ENCODE measurements at regions not wholly inside any gene's neighbourhood (a gene's known extent, or its start where the extent isn't known, plus 50 kb on each side); places are given as distances from the start of the nearest gene placed in this dataset.

DNA sequence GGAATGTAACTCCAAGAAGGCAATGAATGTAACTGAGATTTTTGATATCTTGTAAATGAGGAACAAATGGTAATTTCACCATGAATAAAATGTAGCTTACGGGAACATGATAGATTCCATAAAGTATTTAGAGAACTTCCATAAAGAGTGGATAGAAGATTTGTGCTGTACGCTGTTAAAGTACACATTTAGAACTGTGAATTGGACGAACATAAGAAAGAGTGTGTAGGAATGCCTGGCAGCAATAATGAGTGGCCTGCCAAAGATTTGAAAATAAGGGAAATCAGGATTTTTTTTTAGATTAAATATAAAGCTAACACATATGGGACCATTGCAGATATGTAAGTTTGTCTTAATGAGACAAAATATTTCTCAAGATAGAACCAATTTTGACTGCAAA lies 1153.3 kb upstream of the EYS start:
- no peak overlapping the region for H3K4me3 ChIP-seq (ENCODE audit: low read length)
- H3K9ac ChIP-seq (ENCODE audit: low read length): no peak overlapping the region
- H3K27me3 ChIP-seq (replicated peaks; ENCODE audit: control insufficient read depth, insufficient read depth, low read length): no peaks in the 10 kb centered on the region
- no peaks in the 10 kb centered on the region for H3K4me1 ChIP-seq (ENCODE audit: control insufficient read depth, insufficient read depth, low read length)
- H3K36me3 ChIP-seq (ENCODE audit: control insufficient read depth, insufficient read depth, low read length, severe bottlenecking): no peaks in the 10 kb centered on the region
- DNase-seq (ENCODE audit: low read depth): no peak
- H3K9me3 ChIP-seq (ENCODE audit: control insufficient read depth, low read length): peaks cover 7% of the 10 kb centered on the region

- H3K9ac ChIP-seq (ENCODE audit: low read length): no peak overlapping the region
- H3K4me1 ChIP-seq (ENCODE audit: control insufficient read depth, insufficient read depth, low read length): no peaks in the 10 kb centered on the region
- DNase-seq (ENCODE audit: low read depth): no peak
- no peaks in the 10 kb centered on the region for H3K9me3 ChIP-seq (ENCODE audit: control insufficient read depth, low read length)
- H3K36me3 ChIP-seq (ENCODE audit: control insufficient read depth, insufficient read depth, low read length, severe bottlenecking): no peaks in the 10 kb centered on the region
- no peak overlapping the region for H3K4me3 ChIP-seq (ENCODE audit: low read length)
- no peaks in the 10 kb centered on the region for H3K27me3 ChIP-seq (replicated peaks; ENCODE audit: control insufficient read depth, insufficient read depth, low read length)
Observed at GRCh38 chr6:66858196-66858595, 1151.2 kb upstream of the EYS start.

DNA sequence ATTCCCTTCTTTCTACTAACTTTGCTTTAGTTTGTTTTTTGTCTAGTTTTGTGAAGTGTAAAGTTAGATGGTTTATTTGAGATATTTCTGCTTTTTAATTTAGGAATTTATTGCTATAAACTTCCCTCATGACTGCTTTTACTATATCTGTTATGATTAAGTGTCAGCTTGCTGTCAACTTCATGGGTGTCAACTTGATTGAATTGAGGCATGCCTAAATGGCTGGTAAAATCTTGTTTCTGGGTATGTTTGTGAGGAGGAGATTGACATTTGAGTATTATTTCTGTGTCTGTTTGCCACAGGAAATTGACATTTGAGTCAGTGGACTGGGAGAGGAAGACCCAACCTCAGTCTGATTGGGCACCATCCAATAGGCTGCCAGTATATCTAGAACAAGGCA lies 1147.0 kb upstream of the EYS start:
- Histone ChIP-seq H3K36me3 (ENCODE audit: control insufficient read depth, insufficient read depth, low read length, severe bottlenecking) (no peaks in the 10 kb centered on the region), H3K9ac (ENCODE audit: low read length) (no peak overlapping the region), H3K4me3 (ENCODE audit: low read length) (no peak overlapping the region), H3K4me1 (ENCODE audit: control insufficient read depth, insufficient read depth, low read length) (no peaks in the 10 kb centered on the region), H3K27me3 (replicated peaks; ENCODE audit: control insufficient read depth, insufficient read depth, low read length) (no peaks in the 10 kb centered on the region), H3K9me3 (ENCODE audit: control insufficient read depth, low read length) (no peaks in the 10 kb centered on the region)
- no peak for DNase-seq (ENCODE audit: low read depth)

DNA sequence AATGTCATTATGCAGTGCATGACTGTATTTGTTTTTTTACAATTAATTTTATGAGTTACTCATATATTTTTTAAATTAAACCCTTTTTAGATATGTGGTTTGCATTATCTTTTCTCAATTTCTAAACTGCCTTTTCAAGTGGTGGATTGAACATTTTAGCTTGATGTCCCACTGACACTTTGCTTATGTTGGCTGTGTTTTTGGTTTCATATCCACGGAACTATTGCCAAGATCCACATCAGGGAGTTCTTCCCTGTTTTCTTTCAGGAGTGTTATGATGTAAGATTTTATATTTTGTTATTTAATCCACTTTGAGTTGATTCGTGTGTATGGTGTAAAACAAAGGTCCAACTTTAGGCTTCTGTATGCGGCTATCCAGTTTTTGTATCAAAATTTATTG lies 1144.9 kb upstream of the EYS start:
- DNase-seq (ENCODE audit: low read depth): no peak
- Histone ChIP-seq H3K4me1 (ENCODE audit: control insufficient read depth, insufficient read depth, low read length) (no peaks in the 10 kb centered on the region), H3K9me3 (ENCODE audit: control insufficient read depth, low read length) (no peaks in the 10 kb centered on the region), H3K4me3 (ENCODE audit: low read length) (no peak overlapping the region), H3K36me3 (ENCODE audit: control insufficient read depth, insufficient read depth, low read length, severe bottlenecking) (no peaks in the 10 kb centered on the region), H3K9ac (ENCODE audit: low read length) (no peak overlapping the region), H3K27me3 (replicated peaks; ENCODE audit: control insufficient read depth, insufficient read depth, low read length) (no peaks in the 10 kb centered on the region)

GRCh38 chr6:66849843-66850242 lies 1142.8 kb upstream of the EYS start:
- no peak for DNase-seq (ENCODE audit: low read depth)
- Histone ChIP-seq H3K9me3 (ENCODE audit: control insufficient read depth, low read length) (no peaks in the 10 kb centered on the region), H3K4me1 (ENCODE audit: control insufficient read depth, insufficient read depth, low read length) (no peaks in the 10 kb centered on the region), H3K9ac (ENCODE audit: low read length) (no peak overlapping the region), H3K4me3 (ENCODE audit: low read length) (no peak overlapping the region), H3K27me3 (replicated peaks; ENCODE audit: control insufficient read depth, insufficient read depth, low read length) (no peaks in the 10 kb centered on the region), H3K36me3 (ENCODE audit: control insufficient read depth, insufficient read depth, low read length, severe bottlenecking) (no peaks in the 10 kb centered on the region)

- H3K4me1 ChIP-seq (ENCODE audit: control insufficient read depth, insufficient read depth, low read length): no peaks in the 10 kb centered on the region
- no peak overlapping the region for H3K4me3 ChIP-seq (ENCODE audit: low read length)
- H3K36me3 ChIP-seq (ENCODE audit: control insufficient read depth, insufficient read depth, low read length, severe bottlenecking): no peaks in the 10 kb centered on the region
- no peaks in the 10 kb centered on the region for H3K9me3 ChIP-seq (ENCODE audit: control insufficient read depth, low read length)
- no peaks in the 10 kb centered on the region for H3K27me3 ChIP-seq (replicated peaks; ENCODE audit: control insufficient read depth, insufficient read depth, low read length)
- DNase-seq (ENCODE audit: low read depth): no peak
- no peak overlapping the region for H3K9ac ChIP-seq (ENCODE audit: low read length)
Observed at GRCh38 chr6:66848244-66848953, 1141.4 kb upstream of the EYS start.

- Histone ChIP-seq H3K4me1 (ENCODE audit: control insufficient read depth, insufficient read depth, low read length) (no peaks in the 10 kb centered on the region), H3K27me3 (replicated peaks; ENCODE audit: control insufficient read depth, insufficient read depth, low read length) (no peaks in the 10 kb centered on the region), H3K36me3 (ENCODE audit: control insufficient read depth, insufficient read depth, low read length, severe bottlenecking) (no peaks in the 10 kb centered on the region), H3K9me3 (ENCODE audit: control insufficient read depth, low read length) (no peaks in the 10 kb centered on the region), H3K9ac (ENCODE audit: low read length) (no peak overlapping the region), H3K4me3 (ENCODE audit: low read length) (no peak overlapping the region)
- DNase-seq (ENCODE audit: low read depth): no peak
Observed at GRCh38 chr6:66838764-66839163, 1131.7 kb upstream of the EYS start.

DNA sequence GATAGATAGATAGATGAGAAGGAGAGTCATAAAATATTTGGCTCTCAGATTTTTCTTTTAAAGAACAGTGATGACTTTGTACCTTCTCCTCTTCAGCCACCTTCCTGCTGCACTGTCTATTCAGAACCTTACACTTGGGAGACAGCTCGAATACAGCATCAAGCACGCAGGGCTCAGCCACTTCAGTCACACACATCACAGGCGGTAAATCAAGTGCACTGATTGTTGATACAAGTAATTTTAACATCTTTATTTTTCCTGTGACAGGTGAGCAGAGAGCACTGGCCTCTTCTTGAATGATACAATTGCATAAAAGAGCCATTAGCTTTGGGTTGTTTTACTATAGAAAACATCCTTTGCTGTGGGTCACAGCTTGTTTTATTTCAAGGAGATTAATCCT lies 1118.5 kb upstream of the EYS start:
- no peaks in the 10 kb centered on the region for H3K36me3 ChIP-seq (ENCODE audit: control insufficient read depth, insufficient read depth, low read length, severe bottlenecking)
- no peak for DNase-seq (ENCODE audit: low read depth)
- H3K9me3 ChIP-seq (ENCODE audit: control insufficient read depth, low read length): no peaks in the 10 kb centered on the region
- no peak overlapping the region for H3K9ac ChIP-seq (ENCODE audit: low read length)
- H3K4me3 ChIP-seq (ENCODE audit: low read length): no peak overlapping the region
- H3K4me1 ChIP-seq (ENCODE audit: control insufficient read depth, insufficient read depth, low read length): no peaks in the 10 kb centered on the region
- H3K27me3 ChIP-seq (replicated peaks; ENCODE audit: control insufficient read depth, insufficient read depth, low read length): no peaks in the 10 kb centered on the region

DNA sequence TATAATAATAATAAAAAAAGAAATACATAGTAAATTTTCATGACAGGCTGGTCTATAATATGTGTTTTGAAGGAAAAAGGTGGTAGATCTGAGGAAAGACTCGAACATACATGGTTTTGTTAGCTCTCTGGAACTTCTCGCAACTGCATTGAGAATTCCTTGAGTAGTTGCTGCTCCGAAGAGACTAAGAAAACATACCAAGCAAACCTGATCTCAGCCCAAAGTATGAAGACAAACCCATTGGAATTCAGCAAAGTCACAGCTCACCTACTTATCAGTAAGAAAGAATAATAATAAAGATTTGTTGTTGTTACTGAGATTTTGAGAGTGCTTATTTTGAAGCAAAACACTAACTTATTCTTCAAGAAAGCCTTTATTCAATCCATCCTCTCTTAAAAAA lies 1107.1 kb upstream of the EYS start:
- no peaks in the 10 kb centered on the region for H3K4me1 ChIP-seq (ENCODE audit: control insufficient read depth, insufficient read depth, low read length)
- no peak for DNase-seq (ENCODE audit: low read depth)
- H3K27me3 ChIP-seq (replicated peaks; ENCODE audit: control insufficient read depth, insufficient read depth, low read length): no peaks in the 10 kb centered on the region
- H3K9me3 ChIP-seq (ENCODE audit: control insufficient read depth, low read length): no peaks in the 10 kb centered on the region
- H3K36me3 ChIP-seq (ENCODE audit: control insufficient read depth, insufficient read depth, low read length, severe bottlenecking): no peaks in the 10 kb centered on the region
- no peak overlapping the region for H3K9ac ChIP-seq (ENCODE audit: low read length)
- no peak overlapping the region for H3K4me3 ChIP-seq (ENCODE audit: low read length)

- no peaks in the 10 kb centered on the region for H3K9me3 ChIP-seq (ENCODE audit: control insufficient read depth, low read length)
- H3K4me3 ChIP-seq (ENCODE audit: low read length): no peak overlapping the region
- no peaks in the 10 kb centered on the region for H3K4me1 ChIP-seq (ENCODE audit: control insufficient read depth, insufficient read depth, low read length)
- no peaks in the 10 kb centered on the region for H3K36me3 ChIP-seq (ENCODE audit: control insufficient read depth, insufficient read depth, low read length, severe bottlenecking)
- no peak overlapping the region for H3K9ac ChIP-seq (ENCODE audit: low read length)
- H3K27me3 ChIP-seq (replicated peaks; ENCODE audit: control insufficient read depth, insufficient read depth, low read length): no peaks in the 10 kb centered on the region
- no peak for DNase-seq (ENCODE audit: low read depth)
Observed at GRCh38 chr6:66808771-66809170, 1101.7 kb upstream of the EYS start.

DNA sequence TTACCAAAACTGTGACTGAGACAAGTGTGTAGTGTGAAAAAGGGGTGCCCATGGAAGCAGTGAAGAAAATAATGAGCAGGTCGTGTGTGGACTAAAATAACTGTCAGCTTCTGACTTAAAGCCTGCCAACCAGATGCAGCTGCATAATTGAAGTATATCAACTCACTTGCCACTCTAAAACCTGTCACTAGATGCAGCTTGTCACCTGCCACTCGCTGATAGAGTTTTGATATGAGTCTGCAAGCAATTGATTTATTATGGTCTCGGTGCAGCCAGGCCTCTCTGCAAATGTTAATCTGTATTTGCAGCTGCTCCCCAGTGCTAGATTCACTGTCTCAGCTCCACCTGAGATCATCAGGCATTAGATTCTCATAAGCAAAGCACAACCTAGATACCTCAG lies 1090.0 kb upstream of the EYS start:
- Histone ChIP-seq H3K36me3 (ENCODE audit: control insufficient read depth, insufficient read depth, low read length, severe bottlenecking) (no peaks in the 10 kb centered on the region), H3K4me1 (ENCODE audit: control insufficient read depth, insufficient read depth, low read length) (no peaks in the 10 kb centered on the region), H3K9me3 (ENCODE audit: control insufficient read depth, low read length) (no peaks in the 10 kb centered on the region), H3K27me3 (replicated peaks; ENCODE audit: control insufficient read depth, insufficient read depth, low read length) (no peaks in the 10 kb centered on the region), H3K4me3 (ENCODE audit: low read length) (no peak overlapping the region), H3K9ac (ENCODE audit: low read length) (no peak overlapping the region)
- no peak for DNase-seq (ENCODE audit: low read depth)

- Histone ChIP-seq H3K9ac (ENCODE audit: low read length) (no peak overlapping the region), H3K27me3 (replicated peaks; ENCODE audit: control insufficient read depth, insufficient read depth, low read length) (no peaks in the 10 kb centered on the region), H3K4me1 (ENCODE audit: control insufficient read depth, insufficient read depth, low read length) (no peaks in the 10 kb centered on the region), H3K36me3 (ENCODE audit: control insufficient read depth, insufficient read depth, low read length, severe bottlenecking) (no peaks in the 10 kb centered on the region), H3K4me3 (ENCODE audit: low read length) (no peak overlapping the region), H3K9me3 (ENCODE audit: control insufficient read depth, low read length) (no peaks in the 10 kb centered on the region)
- no peak for DNase-seq (ENCODE audit: low read depth)
Observed at GRCh38 chr6:66788579-66788978, 1081.6 kb upstream of the EYS start.
